ENCODE measurements at regions not wholly inside any gene's neighbourhood (a gene's known extent, or its start where the extent isn't known, plus 50 kb on each side); places are given as distances from the start of the nearest gene placed in this dataset.

- TF ChIP-seq POLR2A (IDR thresholded peaks at IDR 0.05): no peak
- TF ChIP-seq, protein P1, sequence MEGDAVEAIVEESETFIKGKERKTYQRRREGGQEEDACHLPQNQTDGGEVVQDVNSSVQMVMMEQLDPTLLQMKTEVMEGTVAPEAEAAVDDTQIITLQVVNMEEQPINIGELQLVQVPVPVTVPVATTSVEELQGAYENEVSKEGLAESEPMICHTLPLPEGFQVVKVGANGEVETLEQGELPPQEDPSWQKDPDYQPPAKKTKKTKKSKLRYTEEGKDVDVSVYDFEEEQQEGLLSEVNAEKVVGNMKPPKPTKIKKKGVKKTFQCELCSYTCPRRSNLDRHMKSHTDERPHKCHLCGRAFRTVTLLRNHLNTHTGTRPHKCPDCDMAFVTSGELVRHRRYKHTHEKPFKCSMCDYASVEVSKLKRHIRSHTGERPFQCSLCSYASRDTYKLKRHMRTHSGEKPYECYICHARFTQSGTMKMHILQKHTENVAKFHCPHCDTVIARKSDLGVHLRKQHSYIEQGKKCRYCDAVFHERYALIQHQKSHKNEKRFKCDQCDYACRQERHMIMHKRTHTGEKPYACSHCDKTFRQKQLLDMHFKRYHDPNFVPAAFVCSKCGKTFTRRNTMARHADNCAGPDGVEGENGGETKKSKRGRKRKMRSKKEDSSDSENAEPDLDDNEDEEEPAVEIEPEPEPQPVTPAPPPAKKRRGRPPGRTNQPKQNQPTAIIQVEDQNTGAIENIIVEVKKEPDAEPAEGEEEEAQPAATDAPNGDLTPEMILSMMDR (IDR thresholded peaks at IDR 0.05): no peak
Observed at GRCh38 chr2:467101-467500, 179.2 kb upstream of the ALKAL2 start.

Data from thyroid gland (tissue), 4 donors.